H9 (cell line): ENCODE measurements at regions not wholly inside any gene's neighbourhood (a gene's known extent, or its start where the extent isn't known, plus 50 kb on each side); places are given as distances from the start of the nearest gene placed in this dataset.

Source experiments
- DNase-seq: peaks from one replicate; pipeline ENCODE4 v3.0.0-alpha.2; 2017
- H2AFZ ChIP-seq: one replicate; pipeline ENCODE4 v1.6.1; 2013; ENCODE audit warnings: mild to moderate bottlenecking, low read length, control low read depth, moderate library complexity
- H2AK5ac ChIP-seq: 2 replicates; pipeline ENCODE4 v1.6.1; 2013; ENCODE audit warnings: low read length, control low read depth, mixed read lengths; ENCODE audit not compliant: insufficient read length
- H2BK120ac ChIP-seq: one replicate; pipeline ENCODE4 v1.6.1; 2013; ENCODE audit warnings: low read depth, mild to moderate bottlenecking, low read length, control low read depth, inconsistent platforms; ENCODE audit not compliant: poor library complexity, severe bottlenecking
- H2BK12ac ChIP-seq: 2 replicates; pipeline ENCODE4 v1.6.1; 2013; ENCODE audit warnings: low read length, control low read depth, mixed read lengths, low read depth; ENCODE audit not compliant: insufficient read length
- H2BK15ac ChIP-seq: 2 replicates; pipeline ENCODE4 v1.6.1; 2013; ENCODE audit warnings: low read depth, low read length, control low read depth
- H2BK20ac ChIP-seq: one replicate; pipeline ENCODE4 v1.6.1; 2013; ENCODE audit warnings: low read depth, mild to moderate bottlenecking, low read length, control low read depth, inconsistent platforms; ENCODE audit not compliant: poor library complexity, severe bottlenecking
- H2BK5ac ChIP-seq: 2 replicates; pipeline ENCODE4 v1.6.1; 2013; ENCODE audit warnings: low read length, control low read depth, mixed read lengths; ENCODE audit not compliant: insufficient read length
- H3K14ac ChIP-seq: 2 replicates; pipeline ENCODE4 v1.6.1; 2013; ENCODE audit warnings: low read length, control low read depth; ENCODE audit not compliant: insufficient read depth
- H3K18ac ChIP-seq: 2 replicates; pipeline ENCODE4 v1.6.1; 2013; ENCODE audit warnings: low read depth, mild to moderate bottlenecking, mixed read lengths, low read length, control low read depth; ENCODE audit not compliant: insufficient read length
- H3K23ac ChIP-seq: 2 replicates; pipeline ENCODE4 v1.6.1; 2013; ENCODE audit warnings: low read length, control low read depth, mixed read lengths, low read depth; ENCODE audit not compliant: insufficient read length
- H3K23me2 ChIP-seq: 2 replicates; pipeline ENCODE4 v1.6.1; 2013; ENCODE audit warnings: low read depth, mild to moderate bottlenecking, mixed read lengths, low read length, control low read depth; ENCODE audit not compliant: insufficient read length, poor library complexity, severe bottlenecking
- H3K27ac ChIP-seq: 2 replicates; pipeline ENCODE4 v1.5.1; 2013; ENCODE audit warnings: low read length, control low read depth, mixed read lengths, low read depth; ENCODE audit not compliant: insufficient read length
- H3K27me3 ChIP-seq: 2 replicates; pipeline ENCODE4 v1.6.1; 2013; ENCODE audit warnings: low read length, control low read depth, inconsistent platforms; ENCODE audit not compliant: insufficient read depth
- H3K4ac ChIP-seq: 2 replicates; pipeline ENCODE4 v1.6.1; 2013; ENCODE audit warnings: low read depth, mild to moderate bottlenecking, control low read depth, inconsistent platforms, low read length, moderate library complexity
- H3K4me1 ChIP-seq: 2 replicates; pipeline ENCODE4 v1.6.1; 2013; ENCODE audit warnings: low read length, control low read depth, inconsistent platforms; ENCODE audit not compliant: insufficient read depth
- H3K4me2 ChIP-seq: 2 replicates; pipeline ENCODE4 v1.6.1; 2013; ENCODE audit warnings: low read length, control low read depth, mixed read lengths; ENCODE audit not compliant: insufficient read length, insufficient read depth
- H3K56ac ChIP-seq: 2 replicates; pipeline ENCODE4 v1.6.1; 2013; ENCODE audit warnings: low read depth, mild to moderate bottlenecking, mixed read lengths, low read length, control low read depth; ENCODE audit not compliant: insufficient read length
- H3K79me1 ChIP-seq: 2 replicates; pipeline ENCODE4 v1.6.1; 2013; ENCODE audit warnings: low read depth, mild to moderate bottlenecking, moderate library complexity, low read length, control low read depth, inconsistent platforms; ENCODE audit not compliant: insufficient read depth, poor library complexity, severe bottlenecking
- H3K79me2 ChIP-seq: 2 replicates; pipeline ENCODE4 v1.6.1; 2013; ENCODE audit warnings: low read length, control low read depth, inconsistent platforms; ENCODE audit not compliant: insufficient read depth
- H3K9ac ChIP-seq: 2 replicates; pipeline ENCODE4 v1.6.1; 2013; ENCODE audit warnings: low read length, control low read depth, mixed read lengths; ENCODE audit not compliant: insufficient read length; ENCODE audit errors: extremely low read depth
- H3K9me3 ChIP-seq: one replicate; pipeline ENCODE4 v1.6.1; 2013; ENCODE audit warnings: low read depth, low read length, inconsistent platforms; ENCODE audit not compliant: control insufficient read depth
- H3T11ph ChIP-seq: one replicate; pipeline ENCODE4 v1.6.1; 2013; ENCODE audit warnings: mild to moderate bottlenecking, low read length, control low read depth, inconsistent platforms
- H4K20me1 ChIP-seq: one replicate; pipeline ENCODE4 v1.6.1; 2013; ENCODE audit not compliant: control insufficient read depth, insufficient read length, insufficient read depth
- H4K5ac ChIP-seq: 2 replicates; pipeline ENCODE4 v1.6.1; 2013; ENCODE audit warnings: low read depth, mild to moderate bottlenecking, mixed read lengths, low read length, control low read depth; ENCODE audit not compliant: insufficient read length
- H4K8ac ChIP-seq: replicated peaks from 2 replicates; pipeline ENCODE4 v1.6.1; 2013; ENCODE audit warnings: low read length, control low read depth, mixed read lengths, low read depth; ENCODE audit not compliant: insufficient read length
- H4K91ac ChIP-seq: 2 replicates; pipeline ENCODE4 v1.6.1; 2013; ENCODE audit warnings: low read depth, mild to moderate bottlenecking, moderate library complexity, mixed read lengths, low read length, control low read depth; ENCODE audit not compliant: insufficient read length
- H3K27ac Mint-ChIP-seq, 3 experiments: 2 replicates in 2 of 3; 3 replicates in 1 of 3; pipeline ENCODE4 v1.8.0; 2020 to 2021; ENCODE audit warnings: mixed read lengths in 3 of 3, mild to moderate bottlenecking in 1 of 3, moderate library complexity in 1 of 3
- H3K27me3 Mint-ChIP-seq: 2 replicates; pipeline ENCODE4 v1.8.0; 2021; ENCODE audit warnings: low read depth, mild to moderate bottlenecking, moderate library complexity, mixed read lengths
- H3K36me3 Mint-ChIP-seq, 3 experiments: 2 replicates in 2 of 3; 3 replicates in 1 of 3; pipeline ENCODE4 v1.8.0; 2020 to 2021; ENCODE audit warnings: low read depth in 3 of 3, mixed read lengths in 3 of 3; ENCODE audit not compliant: insufficient read depth in 1 of 3
- H3K4me1 Mint-ChIP-seq, 2 experiments: 2 replicates each; pipeline ENCODE4 v1.8.0; 2020; ENCODE audit warnings: mixed read lengths in 2 of 2
- H3K4me3 Mint-ChIP-seq, 2 experiments: 2 replicates in 1 of 2; 3 replicates in 1 of 2; pipeline ENCODE4 v1.8.0; 2020 to 2021; ENCODE audit warnings: mild to moderate bottlenecking in 2 of 2, mixed read lengths in 2 of 2, moderate library complexity in 1 of 2
- H3K9me3 Mint-ChIP-seq, 2 experiments: 2 replicates in 1 of 2; 3 replicates in 1 of 2; pipeline ENCODE4 v1.8.0; 2020; ENCODE audit warnings: mild to moderate bottlenecking in 2 of 2, mixed read lengths in 2 of 2, moderate library complexity in 1 of 2
- CTCF ChIP-seq: fragments of 200-600 bp; sonication (generic); conservative IDR thresholded peaks from 3 replicates; pipeline ENCODE4 v1.8.0; 2021; ENCODE audit warnings: antibody characterized with exemption, mild to moderate bottlenecking
- WGBS: extraction: QIAGEN DNeasy Blood & Tissue Kit; methylation state at CpG from one replicate; pipeline ENCODE4 v1.1.7; 2013; ENCODE audit warnings: missing lambda C conversion rate, low lambda C conversion rate, mixed read lengths; ENCODE audit not compliant: insufficient read length; ENCODE audit errors: extremely low coverage; 5-methylcytosine and 5-hydroxymethylcytosine counted together

GRCh38 chr3:64830681-64831080, 142.9 kb upstream of the ADAMTS9 start:
- Histone ChIP-seq H2BK20ac (no peak overlapping the region), H2AFZ (no peak overlapping the region), H3K9ac (no peak overlapping the region), H3T11ph (no peak overlapping the region), H2BK12ac (no peak overlapping the region), H3K4me2 (no peak overlapping the region), H4K91ac (no peak overlapping the region), H3K27ac (no peak overlapping the region), H3K23ac (no peak overlapping the region), H2AK5ac (no peak overlapping the region), H3K79me2 (no peaks in the 10 kb centered on the region), H3K56ac (no peak overlapping the region), H3K9me3 (no peaks in the 10 kb centered on the region), H4K5ac (no peak overlapping the region), H3K4ac (no peak overlapping the region), H2BK15ac (no peak overlapping the region), H3K4me1 (no peaks in the 10 kb centered on the region), H3K18ac (no peak overlapping the region), H3K79me1 (no peaks in the 10 kb centered on the region), H3K27me3 (no peaks in the 10 kb centered on the region; the same call in 1 of the 2 replicates), H4K20me1 (no peaks in the 10 kb centered on the region), H3K14ac (no peak overlapping the region), H2BK5ac (no peak overlapping the region), H2BK120ac (no peak overlapping the region), H3K23me2 (no peaks in the 10 kb centered on the region), H4K8ac (no peak overlapping the region)
- WGBS, result no CpG with 5 or more reads among the region's 4 CpGs
- Mint-ChIP-seq H3K9me3 (no peaks in the 10 kb centered on the region), H3K27ac (no peak overlapping the region), H3K27me3 (no peaks in the 10 kb centered on the region; the same call in 1 of the 2 replicates), H3K36me3 (no peaks in the 10 kb centered on the region), H3K4me3 (no peak overlapping the region), H3K4me1 (peaks cover 4 to 8% of the 10 kb centered on the region in 2 experiments)
- TF ChIP-seq CTCF, result no peak
- DNase-seq, result no peak
